ENCODE measurements at regions not wholly inside any gene's neighbourhood (a gene's known extent, or its start where the extent isn't known, plus 50 kb on each side); places are given as distances from the start of the nearest gene placed in this dataset.
"Not testable (repeated sequence)": the region's sequence is repeated elsewhere in the genome, so short reads cannot be mapped to it uniquely, and the experiment has no call there.

- DNase-seq, result no peak
Measured at GRCh38 chr10:6713716-6714115, 133.6 kb upstream of the PRKCQ start.

- no peak for DNase-seq
Measured at GRCh38 chr10:6713120-6713519, 133.0 kb upstream of the PRKCQ start.

GRCh38 chr10:6711881-6712280 lies 131.8 kb upstream of the PRKCQ start:
- DNase-seq, result no peak

- no peak for DNase-seq
Measured at GRCh38 chr10:6711408-6711841, 131.3 kb upstream of the PRKCQ start.

GRCh38 chr10:6707352-6707751 lies 127.3 kb upstream of the PRKCQ start:
- no peak for DNase-seq

- no peak for DNase-seq
Measured at GRCh38 chr10:6706725-6707124, 126.6 kb upstream of the PRKCQ start.

GRCh38 chr10:6704896-6705295 lies 124.8 kb upstream of the PRKCQ start:
- no peak for DNase-seq

- not testable (repeated sequence) for DNase-seq
Measured at GRCh38 chr10:6702833-6703232, 122.8 kb upstream of the PRKCQ start.

- DNase-seq, result no peak
Measured at GRCh38 chr10:6702030-6702429, 122.0 kb upstream of the PRKCQ start.

GRCh38 chr10:6701289-6701688 lies 121.2 kb upstream of the PRKCQ start:
- no peak for DNase-seq

- no peak for DNase-seq
Measured at GRCh38 chr10:6700066-6700465, 120.0 kb upstream of the PRKCQ start.

- DNase-seq, result no peak
Measured at GRCh38 chr10:6699336-6699735, 119.3 kb upstream of the PRKCQ start.

- DNase-seq, result no peak
Measured at GRCh38 chr10:6695519-6695918, 115.4 kb upstream of the PRKCQ start.

GRCh38 chr10:6694447-6695140 lies 114.5 kb upstream of the PRKCQ start:
- no peak for DNase-seq

- DNase-seq, result no peak
Measured at GRCh38 chr10:6692856-6693255, 112.8 kb upstream of the PRKCQ start.

GRCh38 chr10:6692103-6692502 lies 112.0 kb upstream of the PRKCQ start:
- DNase-seq, result no peak

GRCh38 chr10:6689036-6689435 lies 109.0 kb upstream of the PRKCQ start:
- DNase-seq, result no peak

GRCh38 chr10:6680735-6681134 lies 100.7 kb upstream of the PRKCQ start:
- DNase-seq, result no peak

GRCh38 chr10:6678956-6679355 lies 98.9 kb upstream of the PRKCQ start:
- DNase-seq, result no peak

- peak; percentile 61 for DNase-seq
Measured at GRCh38 chr10:6678211-6678803, 98.2 kb upstream of the PRKCQ start.

- not testable (repeated sequence) for DNase-seq
Measured at GRCh38 chr10:6677129-6677528, 97.1 kb upstream of the PRKCQ start.

GRCh38 chr10:6674291-6674690 lies 94.2 kb upstream of the PRKCQ start:
- DNase-seq, result no peak

- no peak for DNase-seq
Measured at GRCh38 chr10:6671976-6672375, 91.9 kb upstream of the PRKCQ start.

GRCh38 chr10:6669269-6669859 lies 89.3 kb upstream of the PRKCQ start:
- DNase-seq, result no peak

All from activated T-cell treated with anti-CD3 and anti-CD28 coated beads, Interleukin-2, amount 50 U/mL, for 1 hour (primary cell).